H1 (cell line): ENCODE measurements at regions not wholly inside any gene's neighbourhood (a gene's known extent, or its start where the extent isn't known, plus 50 kb on each side); places are given as distances from the start of the nearest gene placed in this dataset.

ENCODE experiments used
- CTCF ChIA-PET: fragments of 300-600 bp; sonication (Branson Sonifier 250); formaldehyde crosslinking; loops from one replicate; lab custom pipeline; 2021; ENCODE audit not compliant: partially characterized antibody; lab: Charles Lee
- POLR2A ChIA-PET: fragments of 300-600 bp; sonication (Branson Sonifier 250); formaldehyde crosslinking; loops from one replicate; lab custom pipeline; 2021; ENCODE audit warnings: inconsistent platforms; ENCODE audit not compliant: partially characterized antibody; lab: Charles Lee
- DNase-seq, 2 experiments: peaks; one replicate each; pipeline versions ENCODE4 v3.0.0 to v3.0.0-alpha.2; 2010 to 2022; ENCODE audit warnings: low spot score in 2 of 2, low read depth in 1 of 2, mixed read lengths in 1 of 2
- FAIRE-seq: peaks from 2 replicates; lab custom pipeline; 2011; peaks lifted over from hg19 to GRCh38; lab: Jason Lieb, UNC
- H2AFZ ChIP-seq: 2 replicates; pipeline ENCODE4 v1.8.1; 2012; ENCODE audit warnings: low read length, inconsistent platforms
- H2AK5ac ChIP-seq: 2 replicates; pipeline ENCODE4 v1.6.1; 2013; ENCODE audit warnings: low read depth, low read length
- H2BK120ac ChIP-seq: replicated peaks from 2 replicates; pipeline ENCODE3; 2013; ENCODE audit warnings: low read depth, low read length, inconsistent platforms
- H2BK12ac ChIP-seq: 2 replicates; pipeline ENCODE4 v1.6.1; 2013; ENCODE audit warnings: low read depth, low read length
- H2BK15ac ChIP-seq: 2 replicates; pipeline ENCODE4 v1.6.1; 2013; ENCODE audit warnings: low read length
- H2BK20ac ChIP-seq: 2 replicates; pipeline ENCODE4 v1.6.1; 2013; ENCODE audit warnings: low read length
- H2BK5ac ChIP-seq: 2 replicates; pipeline ENCODE4 v1.6.1; 2013; ENCODE audit warnings: low read depth, low read length
- H3K14ac ChIP-seq: 2 replicates; pipeline ENCODE4 v1.6.1; 2013; ENCODE audit warnings: inconsistent platforms; ENCODE audit not compliant: insufficient read length
- H3K18ac ChIP-seq: 2 replicates; pipeline ENCODE4 v1.6.1; 2013; ENCODE audit warnings: low read length; ENCODE audit errors: extremely low read depth
- H3K23ac ChIP-seq: 2 replicates; pipeline ENCODE4 v1.6.1; 2013; ENCODE audit warnings: inconsistent platforms; ENCODE audit not compliant: insufficient read length
- H3K23me2 ChIP-seq: 2 replicates; pipeline ENCODE4 v1.6.1; 2013; ENCODE audit warnings: low read depth, low read length
- H3K27ac ChIP-seq: 2 replicates; pipeline ENCODE4 v1.6.1; 2011; ENCODE audit warnings: low read depth, low read length, inconsistent platforms
- H3K27me3 ChIP-seq, 4 experiments: replicated peaks in 1 of 4; 1 replicate in 1 of 4; 2 replicates in 3 of 4; pipeline versions ENCODE4 v1.6.1 to v1.8.1; 2011 to 2013; ENCODE audit warnings: low read length in 3 of 4, mild to moderate bottlenecking in 3 of 4, inconsistent platforms in 2 of 4, mixed read lengths in 2 of 4, moderate library complexity in 1 of 4; ENCODE audit not compliant: control insufficient read depth in 3 of 4, insufficient read depth in 3 of 4; ENCODE audit errors: extremely low read depth in 1 of 4
- H3K36me3 ChIP-seq, 4 experiments: 2 replicates each; pipeline versions ENCODE4 v1.6.1 to v1.8.1; 2011 to 2013; ENCODE audit warnings: mild to moderate bottlenecking in 4 of 4, low read length in 3 of 4, moderate library complexity in 2 of 4, control low read depth in 1 of 4, inconsistent platforms in 1 of 4; ENCODE audit not compliant: insufficient read depth in 4 of 4, control insufficient read depth in 2 of 4
- H3K4ac ChIP-seq: replicated peaks from 2 replicates; pipeline ENCODE3; 2013; ENCODE audit warnings: low read length, low read depth, mixed read lengths, inconsistent platforms; ENCODE audit not compliant: insufficient read length
- H3K4me1 ChIP-seq, 4 experiments: replicated peaks in 1 of 4; 1 replicate in 1 of 4; 2 replicates in 3 of 4; pipeline versions ENCODE4 v1.6.1 to v1.8.1; 2011 to 2013; ENCODE audit warnings: low read length in 3 of 4, inconsistent platforms in 2 of 4, mixed read lengths in 1 of 4; ENCODE audit not compliant: insufficient read depth in 4 of 4, control insufficient read depth in 3 of 4
- H3K4me2 ChIP-seq, 2 experiments: 2 replicates each; pipeline versions ENCODE4 v1.6.1 to v1.8.1; 2011 to 2013; ENCODE audit warnings: low read depth in 2 of 2, low read length in 2 of 2, control low read depth in 1 of 2, inconsistent platforms in 1 of 2, mild to moderate bottlenecking in 1 of 2; ENCODE audit not compliant: insufficient read depth in 1 of 2
- H3K4me3 ChIP-seq, 4 experiments: fragments of 200-600, 300-600 bp in 1 of 4; sonication (generic), shearing (Covaris generic), sonication (Bioruptor Twin) in 1 of 4; 2 replicates each; pipeline versions ENCODE4 v1.5.1 to v1.8.1; 2011 to 2016; ENCODE audit warnings: low read length in 4 of 4, low read depth in 3 of 4, control low read depth in 2 of 4, inconsistent platforms in 2 of 4, mild to moderate bottlenecking in 2 of 4, mixed read lengths in 1 of 4, moderate library complexity in 1 of 4; ENCODE audit not compliant: insufficient read depth in 2 of 4; ENCODE audit errors: extremely low read depth in 1 of 4
- H3K56ac ChIP-seq: replicated peaks from 2 replicates; pipeline ENCODE3; 2013; ENCODE audit warnings: low read depth, mild to moderate bottlenecking, mixed read lengths, low read length, inconsistent platforms; ENCODE audit not compliant: insufficient read length
- H3K79me1 ChIP-seq: 2 replicates; pipeline ENCODE4 v1.6.1; 2013; ENCODE audit warnings: low read depth, low read length, control low read depth
- H3K79me2 ChIP-seq, 2 experiments: 2 replicates each; pipeline versions ENCODE4 v1.6.1 to v1.8.1; 2012 to 2013; ENCODE audit warnings: low read length in 2 of 2, mild to moderate bottlenecking in 2 of 2, inconsistent platforms in 1 of 2; ENCODE audit not compliant: insufficient read depth in 2 of 2, control insufficient read depth in 1 of 2
- H3K9ac ChIP-seq, 4 experiments: replicated peaks in 1 of 4; 1 replicate in 1 of 4; 2 replicates in 3 of 4; pipeline versions ENCODE4 v1.6.1 to v1.8.1; 2011 to 2013; ENCODE audit warnings: low read depth in 3 of 4, low read length in 3 of 4, control low read depth in 2 of 4, mild to moderate bottlenecking in 2 of 4, moderate library complexity in 2 of 4, inconsistent platforms in 1 of 4; ENCODE audit errors: extremely low read depth in 1 of 4
- H3K9me3 ChIP-seq, 2 experiments: 2 replicates each; pipeline versions ENCODE4 v1.6.1 to v1.8.1; 2012 to 2013; ENCODE audit warnings: mild to moderate bottlenecking in 2 of 2, moderate library complexity in 2 of 2, control low read depth in 1 of 2, inconsistent platforms in 1 of 2, low read depth in 1 of 2, low read length in 1 of 2, mixed read lengths in 1 of 2; ENCODE audit not compliant: insufficient read depth in 2 of 2
- H4K20me1 ChIP-seq, 2 experiments: replicated peaks in 1 of 2; 2 replicates each; pipeline versions ENCODE3 to v1.8.1; 2011 to 2013; ENCODE audit warnings: inconsistent platforms in 2 of 2, low read length in 2 of 2, mild to moderate bottlenecking in 1 of 2; ENCODE audit not compliant: insufficient read depth in 2 of 2, control insufficient read depth in 1 of 2
- H4K5ac ChIP-seq: 2 replicates; pipeline ENCODE4 v1.6.1; 2013; ENCODE audit warnings: low read length, low read depth, mixed read lengths, inconsistent platforms; ENCODE audit not compliant: insufficient read length
- H4K8ac ChIP-seq: 2 replicates; pipeline ENCODE4 v1.8.0; 2013; ENCODE audit warnings: mild to moderate bottlenecking, moderate library complexity, low read length, inconsistent platforms; ENCODE audit not compliant: insufficient read depth; ENCODE audit errors: extremely low read depth
- H4K91ac ChIP-seq: replicated peaks from 2 replicates; pipeline ENCODE3; 2013; ENCODE audit warnings: low read length, mixed read lengths, inconsistent platforms; ENCODE audit not compliant: insufficient read length
- ATF2 ChIP-seq: IDR thresholded peaks from 2 replicates; pipeline ENCODE4 v1.6.1; 2012; ENCODE audit warnings: low read length, inconsistent platforms
- BACH1 ChIP-seq: IDR thresholded peaks from 2 replicates; pipeline ENCODE4 v1.6.1; 2012; ENCODE audit warnings: low read length, improper control_type of control experiment
- MAFK ChIP-seq: IDR thresholded peaks from 2 replicates; pipeline ENCODE4 v1.6.1; 2012; ENCODE audit warnings: low read depth, mild to moderate bottlenecking, improper control_type of control experiment, low read length
- NANOG ChIP-seq: IDR thresholded peaks from 2 replicates; pipeline ENCODE4 v1.6.1; 2011; ENCODE audit warnings: low read length, low read depth, mild to moderate bottlenecking, inconsistent platforms; ENCODE audit not compliant: insufficient read depth, poor library complexity, severe bottlenecking
- SIN3A ChIP-seq, 2 experiments: IDR thresholded peaks in 1 of 2; conservative IDR thresholded peaks in 1 of 2; 2 replicates each; pipeline ENCODE4 v1.6.1; 2011 to 2012; ENCODE audit warnings: low read length in 2 of 2, improper control_type of control experiment in 1 of 2, low read depth in 1 of 2, mild to moderate bottlenecking in 1 of 2
- SIRT6 ChIP-seq: IDR thresholded peaks from one replicate; pipeline ENCODE4 v1.7.1; 2012; ENCODE audit warnings: low read length, inconsistent platforms
- SUZ12 ChIP-seq: fragments of 200-600 bp; sonication (generic); IDR thresholded peaks from 2 replicates; pipeline ENCODE4 v1.6.1; 2012; ENCODE audit warnings: mild to moderate bottlenecking, inconsistent platforms, low read length, moderate library complexity, mixed read lengths
- TCF12 ChIP-seq: IDR thresholded peaks from 2 replicates; pipeline ENCODE4 v1.6.1; 2011; ENCODE audit warnings: low read depth, mild to moderate bottlenecking, low read length
- TEAD4 ChIP-seq: IDR thresholded peaks from 2 replicates; pipeline ENCODE4 v1.6.1; 2012; ENCODE audit warnings: low read depth, low read length, inconsistent platforms, mixed read lengths
- WGBS, 2 experiments: shearing (Covaris generic) in 1 of 2; methylation state at CpG; one replicate each; pipeline versions ENCODE4 v1.1.6 to v1.1.7; 2013 to 2015; ENCODE audit warnings: low lambda C conversion rate in 2 of 2, mixed read lengths in 2 of 2, inconsistent platforms in 1 of 2, low coverage in 1 of 2, missing lambda C conversion rate in 1 of 2; ENCODE audit not compliant: insufficient replicate concordance in 2 of 2, insufficient coverage in 1 of 2, insufficient read length in 1 of 2; ENCODE audit errors: extremely low coverage in 1 of 2, missing lambda C conversion rate in 1 of 2; 5-methylcytosine and 5-hydroxymethylcytosine counted together

- Histone ChIP-seq H3K4me1 (no peaks in the 10 kb centered on the region), H2BK5ac (no peak overlapping the region), H2AK5ac (no peak overlapping the region), H3K4me2 (no peak overlapping the region), H4K8ac (no peak overlapping the region)
- DNase-seq = no peak
- POLR2A ChIA-PET = no interaction called here
- no peak for TF ChIP-seq NANOG
- no peak for TF ChIP-seq ATF2
- TF ChIP-seq MAFK = no peak
- TF ChIP-seq BACH1 = no peak
- TF ChIP-seq TEAD4 = no peak
- no peak for TF ChIP-seq SUZ12
- no peak for TF ChIP-seq TCF12
- no peak for TF ChIP-seq SIRT6
- no peak for TF ChIP-seq SIN3A (conservative IDR thresholded peaks at IDR 0.05 in 1 of 2, IDR thresholded peaks at IDR 0.05 in 1 of 2; ENCODE audit: low read depth in 1 of 2, low read length in 2 of 2)
- TF ChIP-seq, all 59 proteins: peak for 0
- no peak overlapping the region for H4K91ac ChIP-seq
- H2BK15ac ChIP-seq = no peak overlapping the region
- no peaks in the 10 kb centered on the region for H3K79me1 ChIP-seq
- H2BK20ac ChIP-seq = no peak overlapping the region
- no peaks in the 10 kb centered on the region; the same call in 1 of the 2 replicates for H3K23me2 ChIP-seq
- no peak overlapping the region for H3K9ac ChIP-seq
- H2BK12ac ChIP-seq = no peak overlapping the region
- 96% methylated on average over 3 of the region's 3 CpGs; no CpG with 5 or more reads in 1 of the 2 experiments for WGBS, 2 experiments
- no peak for FAIRE-seq
- CTCF ChIA-PET = no interaction called here
- no peak overlapping the region for H4K5ac ChIP-seq
- H3K56ac ChIP-seq = no peak overlapping the region
- no peak overlapping the region for H3K4ac ChIP-seq
- H2AFZ ChIP-seq = no peak overlapping the region
- H3K18ac ChIP-seq = no peak overlapping the region
- H3K27ac ChIP-seq = no peak overlapping the region
- no peaks in the 10 kb centered on the region for H3K9me3 ChIP-seq
- no peak overlapping the region for H2BK120ac ChIP-seq
- no peak overlapping the region for H3K4me3 ChIP-seq
- no peaks in the 10 kb centered on the region for H4K20me1 ChIP-seq
- H3K14ac ChIP-seq = no peak overlapping the region
- no peaks in the 10 kb centered on the region for H3K36me3 ChIP-seq
- H3K23ac ChIP-seq = no peak overlapping the region
- H3K79me2 ChIP-seq = no peaks in the 10 kb centered on the region
- H3K27me3 ChIP-seq = no peaks in the 10 kb centered on the region
Observed at GRCh38 chr4:132245319-132245718, 903.8 kb upstream of the PCDH10 start.
